Breast epithelium (tissue), 3 donors: ENCODE measurements at regions not wholly inside any gene's neighbourhood (a gene's known extent, or its start where the extent isn't known, plus 50 kb on each side); places are given as distances from the start of the nearest gene placed in this dataset.

Experiments used
- CTCF ChIP-seq, 3 donors: fragments of 450-650 bp; IDR thresholded peaks; one replicate each; pipeline ENCODE4 v1.5.1; 2016 to 2017; ENCODE audit warnings: antibody characterized with exemption in 3 of 3, mild to moderate bottlenecking in 3 of 3, moderate library complexity in 3 of 3
- POLR2A ChIP-seq: fragments of 450-650 bp; IDR thresholded peaks from one replicate; pipeline ENCODE4 v1.6.1; 2016; ENCODE audit warnings: antibody characterized with exemption, mild to moderate bottlenecking, moderate library complexity
- POLR2AphosphoS5 ChIP-seq, 3 donors: sonication (generic); formaldehyde crosslinking; IDR thresholded peaks; one replicate each; pipeline ENCODE4 v1.6.1; 2017; ENCODE audit warnings: antibody characterized with exemption in 3 of 3

DNA sequence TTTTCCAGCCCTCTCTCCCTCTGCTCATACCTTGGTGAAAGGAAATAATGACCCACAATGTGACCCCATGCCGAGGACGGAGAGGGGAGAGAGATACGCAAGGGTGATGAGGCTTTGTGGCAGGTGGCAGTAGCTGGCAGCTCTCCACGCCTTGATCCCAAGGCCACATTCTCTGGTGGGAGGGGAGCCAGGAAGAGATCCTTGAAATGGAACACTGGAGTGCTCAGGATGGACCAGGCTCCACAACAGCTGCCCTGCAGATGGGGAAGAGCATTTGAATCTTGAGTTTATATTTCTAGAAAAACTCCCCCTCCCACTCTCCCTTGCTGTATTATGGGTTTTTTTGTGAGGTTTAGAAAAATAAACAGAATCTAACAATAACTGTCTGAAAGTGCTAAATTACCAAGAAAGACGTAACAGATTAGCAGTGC lies 61.6 kb upstream of the CDON start:
- TF ChIP-seq CTCF (IDR thresholded peaks at IDR 0.05) (no peak), POLR2A (no peak), POLR2AphosphoS5 (IDR thresholded peaks at IDR 0.05) (no peak)
